22Rv1 (cell line): ENCODE measurements at regions not wholly inside any gene's neighbourhood (a gene's known extent, or its start where the extent isn't known, plus 50 kb on each side); places are given as distances from the start of the nearest gene placed in this dataset.

Source experiments
- H3K27ac ChIP-seq: fragments of 450-650 bp; 2 replicates; pipeline ENCODE4 v1.5.1; 2017
- CTCF ChIP-seq: fragments of 450-650 bp; IDR thresholded peaks from 2 replicates; pipeline ENCODE4 v1.5.1; 2017; ENCODE audit warnings: mild to moderate bottlenecking
- ZFX ChIP-seq: fragments of 450-650 bp; IDR thresholded peaks from 2 replicates; pipeline ENCODE4 v1.6.1; 2017; ENCODE audit warnings: antibody characterized with exemption, borderline replicate concordance

DNA sequence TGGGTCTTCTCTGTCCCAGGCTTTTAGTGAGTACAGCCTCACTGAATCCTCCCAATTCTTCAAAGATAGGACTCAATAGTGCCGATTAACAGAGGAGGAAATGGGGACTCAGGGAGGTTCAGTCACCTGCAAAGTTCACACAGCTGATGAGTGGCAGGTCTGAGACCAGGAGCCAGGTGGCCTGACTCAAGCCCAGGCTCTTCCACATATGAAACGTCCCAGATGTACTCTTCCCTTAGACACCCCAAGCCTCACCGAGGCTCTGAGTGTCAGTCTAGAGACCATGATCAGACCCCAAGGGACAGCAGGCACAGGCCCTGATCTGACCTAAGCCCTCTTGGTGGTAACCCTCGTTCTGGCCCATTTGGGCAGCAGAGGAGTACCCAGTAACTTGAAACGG lies 115.2 kb downstream of the INHBB start:
- no peak for TF ChIP-seq ZFX
- no peak for TF ChIP-seq CTCF
- no peak overlapping the region for H3K27ac ChIP-seq

- TF ChIP-seq CTCF (no peak), ZFX (no peak)
- H3K27ac ChIP-seq: no peak overlapping the region
Observed at GRCh38 chr2:120461546-120462537, 115.9 kb downstream of the INHBB start.

DNA sequence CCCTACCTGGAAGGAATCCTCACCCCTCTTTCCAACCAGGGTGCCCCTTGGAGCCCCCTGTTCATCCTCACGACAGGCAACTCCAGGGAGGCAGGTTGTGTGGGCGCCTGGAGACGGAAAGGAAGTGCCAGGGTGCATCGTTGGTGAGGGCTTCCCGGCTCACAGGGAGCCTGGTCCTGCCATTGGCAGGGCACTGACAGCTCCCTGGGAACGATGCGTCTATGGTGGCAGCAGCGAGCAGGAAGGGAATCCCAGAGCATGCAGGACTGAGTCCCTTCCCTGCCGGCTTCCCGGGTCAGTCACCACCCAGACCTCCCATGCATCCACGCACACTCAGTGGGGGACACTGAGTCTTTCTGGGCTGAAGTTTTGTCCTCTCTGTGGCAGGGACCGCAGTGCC lies 117.6 kb downstream of the INHBB start:
- no peak overlapping the region for H3K27ac ChIP-seq
- TF ChIP-seq CTCF: no peak
- no peak for TF ChIP-seq ZFX

DNA sequence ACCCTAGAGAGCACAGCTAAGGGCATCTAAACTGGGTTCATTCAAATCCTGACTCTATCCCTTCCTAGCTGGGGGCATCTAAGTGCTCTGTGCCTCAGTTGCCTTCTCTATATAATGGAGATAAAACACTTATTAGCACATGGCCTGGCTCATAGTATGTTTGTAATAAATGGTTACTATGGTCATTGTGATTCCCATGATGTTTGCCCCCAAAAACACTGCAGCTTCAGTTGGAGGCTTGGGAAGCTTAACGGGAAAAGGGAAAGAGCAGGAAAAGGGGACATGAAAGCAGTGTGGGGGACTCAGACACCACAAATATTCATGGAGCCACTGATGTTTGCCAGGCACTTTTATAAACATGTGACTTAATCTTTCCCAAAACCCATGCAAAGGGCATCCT lies 118.1 kb downstream of the INHBB start:
- no peak overlapping the region for H3K27ac ChIP-seq
- TF ChIP-seq CTCF: no peak
- no peak for TF ChIP-seq ZFX

DNA sequence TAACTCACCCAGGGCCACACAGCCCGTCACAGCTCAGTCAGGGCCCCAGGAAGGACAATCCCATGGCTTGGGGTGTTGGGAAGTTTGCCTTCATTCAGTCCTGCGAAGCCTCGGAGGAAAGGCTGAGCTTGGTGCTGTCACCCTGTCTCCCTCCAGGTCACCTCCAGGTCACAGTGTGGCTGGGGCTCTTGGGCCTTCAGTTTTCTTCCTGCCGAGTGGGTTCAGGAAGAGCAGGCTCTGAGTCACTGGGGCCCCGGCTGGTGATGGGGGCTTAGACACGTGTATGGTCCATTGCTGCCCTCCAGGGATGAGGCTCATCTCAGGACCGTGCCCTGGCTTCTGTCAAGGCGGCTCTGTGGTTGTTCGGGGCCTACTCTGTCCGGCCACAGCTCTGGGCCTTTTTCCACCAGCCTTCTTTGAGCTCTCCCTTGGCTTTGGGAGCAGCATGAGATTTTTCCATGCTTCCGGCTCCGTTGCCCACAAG lies 118.6 kb downstream of the INHBB start:
- no peak overlapping the region for H3K27ac ChIP-seq
- no peak for TF ChIP-seq CTCF
- TF ChIP-seq ZFX: no peak

- TF ChIP-seq CTCF (no peak), ZFX (no peak)
- H3K27ac ChIP-seq: no peak overlapping the region
Observed at GRCh38 chr2:120465012-120465700, 119.2 kb downstream of the INHBB start.

DNA sequence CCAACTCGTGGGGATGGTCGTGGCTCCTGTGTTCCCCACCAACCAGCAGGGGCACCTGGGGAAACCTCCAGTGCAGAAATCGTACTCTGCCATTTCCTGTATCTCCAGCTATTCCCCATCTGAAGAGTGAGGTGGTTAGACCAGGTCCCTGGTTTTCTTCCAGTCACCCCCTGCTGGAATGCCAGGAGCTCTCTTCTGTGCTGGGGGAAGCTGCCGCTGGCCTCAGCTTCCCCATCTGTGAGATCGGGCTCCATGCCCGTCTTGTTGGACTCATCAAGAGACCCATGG lies 119.7 kb downstream of the INHBB start:
- TF ChIP-seq CTCF: no peak
- no peak for TF ChIP-seq ZFX
- H3K27ac ChIP-seq: no peak overlapping the region
